K562 (cell line): ENCODE measurements at regions not wholly inside any gene's neighbourhood (a gene's known extent, or its start where the extent isn't known, plus 50 kb on each side); places are given as distances from the start of the nearest gene placed in this dataset.

Experiments used
- ATAC-seq: fragments of 200-7000 bp; cut with Tn5 transposase; 3 replicates; pipeline ENCODE4 v1.9.1; 2020; ENCODE audit warnings: moderate library complexity
- BruUV-seq: library from RNA; stranded (reverse); fragments of 400-500 nt; replicated peaks from 2 replicates; lab custom pipeline; 2021; lab: Mats Ljungman, UMichigan
- CTCF ChIA-PET: fragments of 300-600 bp; formaldehyde crosslinking; extraction: SDS; loops from one replicate; lab custom pipeline; 2021; ENCODE audit warnings: low intra/inter-chr PET ratio; lab: Yijun Ruan, JAX
- POLR2A ChIA-PET: fragments of 300-600, 350-650 bp; sonication (Branson Sonifier 250); formaldehyde crosslinking; extraction: SDS; loops from one replicate; lab custom pipeline; 2021; ENCODE audit warnings: antibody characterized with exemption, inconsistent platforms; lab: Yijun Ruan, JAX
- DNase-seq, 4 experiments: peaks; one replicate each; pipeline versions ENCODE4 v3.0.0 to v3.0.0-alpha.2; 2011 to 2018; ENCODE audit warnings: low spot score in 3 of 4, mixed read lengths in 3 of 4; ENCODE audit errors: extremely low read depth in 1 of 4
- FAIRE-seq: peaks from 2 replicates; lab custom pipeline; 2011; peaks lifted over from hg19 to GRCh38; lab: Jason Lieb, UNC
- H2AFZ ChIP-seq: 2 replicates; pipeline ENCODE4 v1.6.0; 2011; ENCODE audit warnings: low read depth, low read length, control low read depth, inconsistent platforms
- H3K27ac ChIP-seq: fragments of 200-600 bp; 3 replicates; pipeline ENCODE4 v1.8.0; 2011; ENCODE audit warnings: low read depth, mild to moderate bottlenecking, control low read depth, inconsistent platforms, low read length, moderate library complexity, mixed read lengths; ENCODE audit errors: extremely low read depth
- H3K27me3 ChIP-seq, 2 experiments: fragments of 300-600 bp in 1 of 2; 2 replicates in 1 of 2; 3 replicates in 1 of 2; pipeline versions ENCODE4 v1.6.0 to v1.8.0; 2011; ENCODE audit warnings: inconsistent platforms in 2 of 2, low read length in 2 of 2, mild to moderate bottlenecking in 1 of 2, mixed read lengths in 1 of 2, moderate library complexity in 1 of 2; ENCODE audit not compliant: control insufficient read depth in 2 of 2, insufficient read depth in 2 of 2
- H3K36me3 ChIP-seq: fragments of 300-600 bp; 3 replicates; pipeline ENCODE4 v1.8.0; 2011; ENCODE audit warnings: mild to moderate bottlenecking, low read length, inconsistent platforms; ENCODE audit not compliant: control insufficient read depth, insufficient read depth
- H3K4me1 ChIP-seq, 2 experiments: fragments of 200-600 bp in 1 of 2; replicated peaks in 1 of 2; 2 replicates in 1 of 2; 3 replicates in 1 of 2; pipeline versions ENCODE4 v1.5.1 to v1.8.0; 2011; ENCODE audit warnings: inconsistent platforms in 2 of 2, low read length in 2 of 2, mild to moderate bottlenecking in 1 of 2, mixed read lengths in 1 of 2, moderate library complexity in 1 of 2; ENCODE audit not compliant: control insufficient read depth in 2 of 2, insufficient read depth in 2 of 2
- H3K4me2 ChIP-seq: 2 replicates; pipeline ENCODE4 v1.6.1; 2011; ENCODE audit warnings: low read length, control low read depth, inconsistent platforms, mixed read lengths; ENCODE audit not compliant: insufficient read depth
- H3K4me3 ChIP-seq: fragments of 200-600 bp; sonication (generic), shearing (Covaris generic); 2 replicates; pipeline ENCODE4 v1.5.1; 2016; ENCODE audit warnings: control low read depth, inconsistent platforms
- H3K79me2 ChIP-seq: fragments of 200-600 bp; 3 replicates; pipeline ENCODE4 v1.8.0; 2011; ENCODE audit warnings: low read length, inconsistent platforms; ENCODE audit not compliant: control insufficient read depth, insufficient read depth
- H3K9ac ChIP-seq, 2 experiments: 2 replicates each; pipeline versions ENCODE4 v1.6.0 to v1.6.1; 2011; ENCODE audit warnings: low read depth in 2 of 2, low read length in 2 of 2, control low read depth in 1 of 2, inconsistent platforms in 1 of 2, mild to moderate bottlenecking in 1 of 2, mixed read lengths in 1 of 2; ENCODE audit not compliant: insufficient read depth in 1 of 2
- H3K9me1 ChIP-seq: one replicate; pipeline ENCODE4 v1.6.0; 2011; ENCODE audit warnings: inconsistent platforms, mild to moderate bottlenecking, low read length, moderate library complexity; ENCODE audit not compliant: control insufficient read depth, insufficient read depth
- H3K9me3 ChIP-seq: replicated peaks from 2 replicates; pipeline ENCODE4 v1.5.1; 2011; ENCODE audit warnings: low read depth, low read length, inconsistent platforms; ENCODE audit not compliant: control insufficient read depth, insufficient read depth
- H4K20me1 ChIP-seq: replicated peaks from 2 replicates; pipeline ENCODE4 v1.6.1; 2011; ENCODE audit warnings: low read length, inconsistent platforms, mixed read lengths; ENCODE audit not compliant: control insufficient read depth, insufficient read depth
- BCL6 ChIP-seq: fragments of 250-450 bp; sonication (Bioruptor Pico); IDR thresholded peaks from 2 replicates; pipeline ENCODE4 v1.4.0; 2020
- E2F4 ChIP-seq: sonication (generic); formaldehyde crosslinking; IDR thresholded peaks from 2 replicates; pipeline ENCODE4 v1.8.0; 2022; ENCODE audit warnings: mild to moderate bottlenecking, low read depth, missing genetic modification reagents
- MAFF ChIP-seq: IDR thresholded peaks from 2 replicates; pipeline ENCODE4 v1.6.1; 2012; ENCODE audit warnings: low read length, improper control_type of control experiment
- MECOM ChIP-seq: fragments of 250-450 bp; sonication (Bioruptor Pico); IDR thresholded peaks from 2 replicates; pipeline ENCODE4 v1.8.0; 2022; ENCODE audit warnings: inconsistent platforms
- NONO ChIP-seq, 2 experiments: fragments of 200-400 bp in 1 of 2; fragments of 450-650 bp in 1 of 2; formaldehyde crosslinking in 1 of 2; IDR thresholded peaks; 2 replicates each; pipeline ENCODE4 v1.6.1; 2017; ENCODE audit warnings: low read depth in 2 of 2, mild to moderate bottlenecking in 2 of 2, moderate library complexity in 2 of 2, low read length in 1 of 2
- POLR2A ChIP-seq: fragments of 450-650 bp; conservative IDR thresholded peaks from 2 replicates; pipeline ENCODE4 v1.6.1; 2016
- RAD51 ChIP-seq: fragments of 450-650 bp; IDR thresholded peaks from 2 replicates; pipeline ENCODE4 v1.7.1; 2016; ENCODE audit warnings: low read depth, mild to moderate bottlenecking, borderline replicate concordance
- SMARCE1 ChIP-seq: fragments of 450-650 bp; IDR thresholded peaks from 2 replicates; pipeline ENCODE4 v1.7.1; 2016; ENCODE audit warnings: mild to moderate bottlenecking
- STAT5A ChIP-seq: IDR thresholded peaks from 2 replicates; pipeline ENCODE4 v1.6.1; 2012; ENCODE audit warnings: low read length, inconsistent platforms, borderline replicate concordance
- ZFP30 ChIP-seq: fragments of 250-450 bp; sonication (Bioruptor Pico); IDR thresholded peaks from 2 replicates; pipeline ENCODE4 v1.8.0; 2022; ENCODE audit warnings: moderate library complexity, mild to moderate bottlenecking, inconsistent platforms, borderline replicate concordance
- ZNF408 ChIP-seq: fragments of 250-450 bp; sonication (Bioruptor Pico); IDR thresholded peaks from 2 replicates; pipeline ENCODE4 v1.4.0; 2020; ENCODE audit warnings: low read depth, mild to moderate bottlenecking, moderate library complexity
- WGBS: fragments of 100-300 bp; shearing (Covaris generic); methylation state at CpG from one replicate; pipeline ENCODE4 v1.1.6; 2016; ENCODE audit warnings: low coverage, mixed read lengths; ENCODE audit not compliant: insufficient coverage; ENCODE audit errors: missing lambda C conversion rate; 5-methylcytosine and 5-hydroxymethylcytosine counted together
- in situ Hi-C: fragments of 300-500 bp; cut with MboI; formaldehyde crosslinking; loops from 4 replicates; pipeline ENCODE4 v1.15.0; 2018; ENCODE audit warnings: inconsistent platforms, mixed read lengths
- intact Hi-C: fragments of 100-400 bp; cut with micrococcal nuclease; formaldehyde crosslinking; loops from 2 replicates; pipeline ENCODE4 v1.14.2; 2022
- TF ChIP-seq, protein P1 (sequence below), 2 experiments: fragments of 450-650 bp; IDR thresholded peaks; 2 replicates each; pipeline ENCODE4 v1.6.1; 2016
- TF ChIP-seq, protein P2 (sequence below), 2 experiments: fragments of 450-650 bp in 1 of 2; sonication (generic) in 1 of 2; formaldehyde crosslinking; conservative IDR thresholded peaks; 2 replicates each; pipeline versions ENCODE4 v1.4.0 to v1.8.1; 2020 to 2022; ENCODE audit warnings: mild to moderate bottlenecking in 1 of 2, missing genetic modification reagents in 1 of 2

GRCh38 chr12:111214401-111214800 is 154.5 kb downstream of the PHETA1 start (continued):
- TF ChIP-seq ZNF408 (CRISPR knock-in tag) (no peak), STAT5A (no peak)

GRCh38 chr12:111213561-111213960 is 155.3 kb downstream of the PHETA1 start:
- H3K9me3 ChIP-seq, result no peaks in the 10 kb centered on the region
- intact Hi-C loops, result no loop called here
- no peaks in the 10 kb centered on the region for H3K36me3 ChIP-seq
- H3K9ac ChIP-seq, result no peak overlapping the region
- no peaks in the 10 kb centered on the region for H3K9me1 ChIP-seq
- H4K20me1 ChIP-seq, result peaks cover 4% of the 10 kb centered on the region; the same call in 1 of the 2 replicates
- ATAC-seq, result no peak
- H2AFZ ChIP-seq, result no peak overlapping the region
- WGBS, result 0% methylated on average over 5 of the region's 5 CpGs
- DNase-seq, result no peak
- CTCF ChIA-PET, result no interaction called here
- no TSS peak for BruUV-seq
- H3K4me2 ChIP-seq, result no peak overlapping the region
- TF ChIP-seq BCL6 (CRISPR knock-in tag), result no peak
- no peak for TF ChIP-seq SMARCE1
- TF ChIP-seq NONO (IDR thresholded peaks at IDR 0.05; ENCODE audit: low read depth in 2 of 2, low read length in 1 of 2), result no peak
- TF ChIP-seq, protein P1, sequence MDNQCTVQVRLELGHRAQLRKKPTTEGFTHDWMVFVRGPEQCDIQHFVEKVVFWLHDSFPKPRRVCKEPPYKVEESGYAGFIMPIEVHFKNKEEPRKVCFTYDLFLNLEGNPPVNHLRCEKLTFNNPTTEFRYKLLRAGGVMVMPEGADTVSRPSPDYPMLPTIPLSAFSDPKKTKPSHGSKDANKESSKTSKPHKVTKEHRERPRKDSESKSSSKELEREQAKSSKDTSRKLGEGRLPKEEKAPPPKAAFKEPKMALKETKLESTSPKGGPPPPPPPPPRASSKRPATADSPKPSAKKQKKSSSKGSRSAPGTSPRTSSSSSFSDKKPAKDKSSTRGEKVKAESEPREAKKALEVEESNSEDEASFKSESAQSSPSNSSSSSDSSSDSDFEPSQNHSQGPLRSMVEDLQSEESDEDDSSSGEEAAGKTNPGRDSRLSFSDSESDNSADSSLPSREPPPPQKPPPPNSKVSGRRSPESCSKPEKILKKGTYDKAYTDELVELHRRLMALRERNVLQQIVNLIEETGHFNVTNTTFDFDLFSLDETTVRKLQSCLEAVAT (IDR thresholded peaks at IDR 0.05), result no peak
- no peak for TF ChIP-seq MAFF
- TF ChIP-seq ZFP30, result no peak
- TF ChIP-seq E2F4 (CRISPR knock-in tag), result no peak
- TF ChIP-seq, protein P2, sequence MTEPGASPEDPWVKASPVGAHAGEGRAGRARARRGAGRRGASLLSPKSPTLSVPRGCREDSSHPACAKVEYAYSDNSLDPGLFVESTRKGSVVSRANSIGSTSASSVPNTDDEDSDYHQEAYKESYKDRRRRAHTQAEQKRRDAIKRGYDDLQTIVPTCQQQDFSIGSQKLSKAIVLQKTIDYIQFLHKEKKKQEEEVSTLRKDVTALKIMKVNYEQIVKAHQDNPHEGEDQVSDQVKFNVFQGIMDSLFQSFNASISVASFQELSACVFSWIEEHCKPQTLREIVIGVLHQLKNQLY (CRISPR knock-in tag; conservative IDR thresholded peaks at IDR 0.05), result no peak
- TF ChIP-seq RAD51, result no peak
- TF ChIP-seq POLR2A, result no peak
- TF ChIP-seq MECOM, result no peak
- TF ChIP-seq, all 486 proteins: peak for 0
- FAIRE-seq, result no peak
- Histone ChIP-seq H3K79me2 (no peaks in the 10 kb centered on the region), H3K4me1 (no peaks in the 10 kb centered on the region), H3K4me3 (no peak overlapping the region), H3K27ac (no peak overlapping the region), H3K27me3 (peaks cover 18 to 39% of the 10 kb centered on the region in 2 experiments)
- in situ Hi-C loops, result no loop called here
- POLR2A ChIA-PET, result interaction anchor here (0.7 kb wide), 1 partner anchor 191 kb away, joined by 3 read pairs; no protein-coding TSS in a partner anchor
